Right hindlimb (tissue), 1 donor: ENCODE measurements at regions not wholly inside any gene's neighbourhood (a gene's known extent, or its start where the extent isn't known, plus 50 kb on each side); places are given as distances from the start of the nearest gene placed in this dataset.

Source experiments
- DNase-seq: peaks from one replicate; pipeline ENCODE4 v3.0.0-alpha.2; 2018

DNA sequence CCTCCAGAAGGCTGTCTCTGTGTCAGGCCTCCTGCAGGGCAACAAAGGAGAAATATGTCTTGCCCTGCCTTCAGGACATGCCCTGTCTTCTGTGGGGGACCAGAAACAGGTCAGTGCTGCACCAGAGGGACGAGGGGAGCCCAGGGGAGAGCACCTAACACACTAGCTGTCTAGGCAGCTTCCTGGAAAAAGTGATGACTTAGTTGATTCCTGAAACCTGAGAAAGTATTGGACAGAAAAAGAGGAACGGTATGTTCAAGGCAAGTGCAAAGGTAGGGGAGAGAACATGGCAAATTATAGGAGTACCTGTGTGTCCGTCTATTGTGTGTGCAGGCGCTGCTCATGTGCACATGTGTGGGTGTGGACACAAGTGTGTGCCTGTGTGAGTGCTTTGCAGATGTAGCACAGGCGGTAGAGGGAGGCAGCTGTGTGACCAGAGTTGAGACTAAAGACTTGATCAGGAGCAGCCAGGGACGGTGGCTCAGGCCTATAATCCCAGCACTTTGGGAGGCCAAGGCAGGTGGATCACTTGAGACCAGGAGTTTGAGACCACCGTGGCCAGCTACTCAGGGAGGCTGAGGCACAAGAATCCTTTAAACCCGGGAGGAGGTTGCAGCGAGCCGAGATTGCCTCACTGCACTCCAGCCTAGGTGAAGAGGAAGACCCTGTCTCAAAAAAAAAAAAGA lies 119.5 kb downstream of the GYPC start:
- peak; percentile 11 for DNase-seq

DNA sequence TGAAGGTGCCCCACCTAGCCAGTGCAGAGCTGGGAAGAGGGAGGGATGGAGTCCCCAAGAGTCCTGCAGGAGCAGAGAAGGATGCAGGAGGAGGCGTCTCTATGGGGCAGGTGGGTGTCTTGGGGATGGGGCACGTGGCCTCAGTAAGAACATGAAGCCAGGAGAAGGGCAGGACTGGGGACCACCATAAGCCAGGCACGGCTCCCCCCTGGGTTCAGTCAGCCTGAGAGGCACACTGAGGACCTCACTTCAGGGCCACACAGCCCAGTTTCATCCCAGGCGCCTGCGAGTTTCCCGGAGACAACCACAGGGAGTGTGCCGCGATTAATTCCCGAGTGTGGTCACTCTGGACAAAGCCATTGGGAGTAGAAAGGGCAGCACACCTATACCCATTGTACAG lies 120.3 kb downstream of the GYPC start:
- no peak for DNase-seq

- peak; percentile 88 for DNase-seq
Measured at GRCh38 chr2:126776692-126777619, 121.0 kb downstream of the GYPC start.

GRCh38 chr2:126777620-126777978 lies 121.1 kb upstream of the TEX51 start:
- DNase-seq = no peak

DNA sequence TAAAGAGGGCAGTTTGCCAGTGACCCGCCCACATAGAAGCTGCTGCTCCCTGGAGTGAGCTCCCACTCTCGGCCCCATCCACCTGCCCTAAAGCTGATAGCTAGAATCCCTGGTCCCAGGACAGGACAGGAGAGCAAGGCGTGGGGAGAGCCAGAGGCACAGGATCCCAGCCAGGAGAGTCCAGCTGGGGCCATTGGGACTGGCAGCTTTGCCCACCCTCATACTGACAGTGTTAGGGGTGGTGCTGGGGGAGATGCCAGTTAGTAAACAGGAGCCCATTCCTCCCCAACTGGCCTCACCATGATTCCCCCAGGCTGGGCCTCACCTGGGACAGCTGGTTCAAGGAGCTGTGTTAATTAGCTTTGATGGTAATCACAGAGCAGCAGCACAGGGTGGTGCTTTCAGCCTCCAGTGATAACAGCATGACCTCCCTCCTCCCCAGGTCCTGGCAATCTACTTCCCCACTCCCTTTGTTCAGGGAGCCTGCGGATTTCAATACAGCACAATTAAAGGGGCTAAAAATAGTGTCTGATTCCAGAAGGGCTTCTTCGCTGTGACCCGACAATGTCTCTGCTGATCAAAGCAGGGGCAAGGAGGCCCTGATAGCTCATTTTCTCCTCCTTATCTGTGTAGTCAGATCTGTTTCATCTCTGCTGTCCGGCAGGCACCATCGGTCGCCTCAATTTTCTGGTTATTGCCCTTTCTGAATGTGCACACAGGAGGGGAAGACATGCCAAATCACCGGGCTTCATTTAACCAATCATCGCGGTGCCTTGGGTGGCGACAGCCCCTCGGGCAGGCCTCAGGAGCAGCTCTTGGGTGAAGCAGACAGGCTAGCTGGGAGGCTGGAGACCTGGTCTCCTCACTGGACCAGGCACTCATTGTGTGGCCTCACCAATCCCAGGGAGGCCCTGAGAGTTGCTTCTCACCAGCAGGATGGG lies 119.9 kb upstream of the TEX51 start:
- peak; percentile 12 for DNase-seq

GRCh38 chr2:126781206-126781605 lies 117.5 kb upstream of the TEX51 start:
- no peak for DNase-seq

DNA sequence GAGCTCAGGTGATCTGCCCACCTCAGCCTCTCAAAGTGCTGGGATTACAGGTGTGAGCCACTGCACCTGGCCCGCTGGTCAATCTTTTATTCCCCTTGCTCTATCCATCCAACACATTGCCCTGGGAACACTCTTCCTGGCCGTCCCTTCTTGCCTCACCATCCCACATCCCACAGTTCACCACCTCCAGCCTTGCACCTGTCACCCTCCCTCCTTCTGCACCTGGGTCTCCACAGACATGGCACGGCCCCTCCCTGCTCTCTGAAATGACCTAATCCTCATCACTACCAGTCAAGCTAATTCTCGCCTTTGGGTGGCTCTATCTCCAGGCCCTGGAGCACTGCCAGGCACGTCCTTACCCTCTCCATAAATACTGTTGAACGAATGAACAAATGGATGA lies 116.9 kb upstream of the TEX51 start:
- DNase-seq = no peak

GRCh38 chr2:126782648-126783047 lies 116.0 kb upstream of the TEX51 start:
- DNase-seq = peak; percentile 4

GRCh38 chr2:126783341-126783740 lies 115.3 kb upstream of the TEX51 start:
- DNase-seq = no peak

DNA sequence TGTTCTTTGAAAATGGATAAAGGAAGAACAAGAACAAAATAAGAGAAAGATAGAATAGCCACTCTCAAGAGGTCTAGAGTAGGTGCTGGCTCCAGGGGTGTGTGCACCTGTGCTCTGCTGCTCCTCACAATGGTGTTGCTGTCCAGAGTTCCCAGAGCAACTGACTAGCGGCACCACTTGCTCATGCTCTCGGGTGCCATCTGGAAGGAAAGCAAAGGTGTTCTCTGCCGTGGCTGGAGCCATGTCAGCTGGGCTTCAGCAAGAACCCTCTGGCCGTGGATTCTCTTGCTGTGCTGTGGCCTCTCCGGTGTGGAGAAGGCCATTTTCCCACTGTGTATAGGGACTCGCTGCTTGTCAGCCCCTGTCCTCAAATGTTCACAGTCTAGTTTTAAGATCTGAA lies 114.6 kb upstream of the TEX51 start:
- DNase-seq = peak; percentile 4

DNA sequence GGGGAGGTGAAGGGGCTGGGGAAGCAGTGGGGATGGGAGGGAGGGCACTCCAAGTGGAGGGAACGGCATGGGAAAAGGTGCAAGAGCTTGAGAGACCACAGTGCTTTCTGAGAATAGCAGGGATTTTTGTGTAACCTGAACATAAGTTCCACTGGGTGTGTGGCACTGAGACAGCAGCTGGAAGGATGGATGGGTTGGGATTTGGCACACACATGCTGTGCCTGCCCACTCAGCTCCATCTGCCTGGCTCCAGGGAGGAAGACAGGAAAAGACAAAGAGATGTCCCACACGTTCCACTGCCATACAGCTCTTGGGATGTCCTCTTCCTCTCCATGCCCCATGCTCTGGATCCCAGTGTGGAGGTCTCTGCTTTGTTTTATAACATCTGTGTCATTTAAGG lies 114.1 kb upstream of the TEX51 start:
- DNase-seq = no peak

- no peak for DNase-seq
Measured at GRCh38 chr2:126785236-126785635, 113.5 kb upstream of the TEX51 start.

DNA sequence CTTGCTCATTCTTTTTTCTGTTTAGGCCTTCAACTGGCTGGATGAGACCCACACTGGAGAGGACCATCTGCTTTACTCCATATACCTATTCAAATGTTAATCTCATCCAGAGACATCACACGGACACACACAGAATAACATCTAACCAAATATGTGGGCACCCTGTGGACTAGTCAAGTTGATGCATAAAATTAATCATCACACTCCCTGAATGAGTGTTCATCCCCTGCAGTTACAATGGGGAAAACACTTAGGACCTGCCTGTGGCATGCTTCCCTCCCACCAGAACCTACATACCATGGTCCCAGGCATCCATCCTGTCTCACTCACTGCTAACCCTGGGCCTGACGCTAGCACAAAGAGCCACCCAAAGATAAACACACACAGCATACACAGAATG lies 112.8 kb upstream of the TEX51 start:
- no peak for DNase-seq

DNA sequence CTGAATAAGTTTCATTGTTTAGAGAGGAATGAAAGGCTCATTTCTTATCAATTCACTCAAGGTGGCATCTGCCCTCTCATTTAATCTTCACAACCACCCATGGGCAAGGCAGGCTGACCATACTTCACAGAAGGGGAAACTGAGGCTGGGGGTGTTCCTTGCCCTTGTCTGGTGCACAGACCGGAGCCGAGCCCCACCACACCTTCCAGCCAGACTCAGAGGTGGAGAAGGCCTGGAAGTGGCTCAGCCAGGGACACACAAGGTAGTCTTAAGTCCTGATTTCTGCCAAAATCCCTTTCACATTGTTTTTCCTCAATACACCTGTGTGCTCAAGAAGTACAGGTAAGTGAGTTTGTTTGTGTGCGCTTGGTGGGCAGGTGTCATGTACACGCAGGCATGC lies 111.9 kb upstream of the TEX51 start:
- no peak for DNase-seq

GRCh38 chr2:126787289-126787688 lies 111.4 kb upstream of the TEX51 start:
- no peak for DNase-seq

- no peak for DNase-seq
Measured at GRCh38 chr2:126788113-126788512, 110.6 kb upstream of the TEX51 start.

GRCh38 chr2:126788652-126789051 lies 110.0 kb upstream of the TEX51 start:
- DNase-seq = no peak

DNA sequence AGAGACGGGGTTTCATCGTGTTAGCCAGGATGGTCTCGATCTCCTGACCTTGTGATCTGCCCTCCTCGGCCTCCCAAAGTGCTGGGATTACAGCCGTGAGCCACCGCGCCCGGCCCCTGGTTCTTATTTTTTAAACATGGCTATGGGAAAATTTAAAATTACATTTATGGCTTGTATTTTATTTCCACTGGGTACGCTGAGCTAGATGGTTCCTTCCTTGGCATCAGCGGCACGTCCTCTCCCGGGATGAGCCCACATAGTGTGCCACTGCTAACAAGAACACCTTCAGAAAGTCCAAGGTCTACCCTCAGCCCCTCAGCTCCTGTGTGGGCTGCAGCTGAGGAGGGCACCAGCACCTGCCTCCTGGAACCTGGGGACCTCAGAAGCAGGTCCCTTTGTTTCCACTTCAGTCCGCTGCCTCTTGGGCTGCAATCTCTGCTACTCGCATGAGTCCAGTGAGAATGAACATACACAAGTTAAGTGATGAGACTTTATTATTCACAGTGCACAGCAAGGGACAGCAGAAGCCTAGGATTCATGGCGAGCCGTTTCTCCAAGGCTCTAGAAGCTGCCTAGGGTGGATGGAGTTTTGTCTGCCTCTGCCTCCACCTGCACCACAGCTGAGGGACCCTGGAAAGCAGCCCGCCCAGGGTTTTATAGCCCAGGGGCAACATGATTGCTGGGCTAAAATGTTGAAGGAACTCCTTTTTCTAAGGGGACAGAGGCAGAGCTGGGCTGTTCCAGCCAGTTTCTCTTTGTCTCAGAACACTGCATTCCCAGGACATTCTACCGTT lies 107.5 kb upstream of the TEX51 start:
- DNase-seq = no peak

- DNase-seq = no peak
Measured at GRCh38 chr2:126792186-126792585, 106.5 kb upstream of the TEX51 start.

DNA sequence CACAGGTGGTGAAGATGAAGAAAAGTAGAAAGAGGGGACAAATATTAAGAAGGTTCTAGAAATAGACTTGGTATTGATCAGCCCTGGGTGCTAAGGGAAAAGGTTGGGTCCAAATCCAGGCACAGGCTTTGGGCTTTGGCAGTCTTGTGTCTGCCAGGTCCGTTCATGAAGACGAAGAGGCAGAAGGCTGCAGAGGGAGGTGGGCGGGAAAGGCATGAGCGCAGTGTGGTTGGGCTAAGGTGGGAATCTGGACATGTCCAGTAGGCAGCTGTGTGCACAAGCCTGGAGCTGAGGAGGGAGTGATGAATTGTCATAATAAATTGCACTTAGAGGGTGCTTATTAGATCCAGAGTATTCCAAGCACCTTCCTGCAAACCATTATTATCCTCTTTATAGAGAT lies 105.7 kb upstream of the TEX51 start:
- DNase-seq = no peak

DNA sequence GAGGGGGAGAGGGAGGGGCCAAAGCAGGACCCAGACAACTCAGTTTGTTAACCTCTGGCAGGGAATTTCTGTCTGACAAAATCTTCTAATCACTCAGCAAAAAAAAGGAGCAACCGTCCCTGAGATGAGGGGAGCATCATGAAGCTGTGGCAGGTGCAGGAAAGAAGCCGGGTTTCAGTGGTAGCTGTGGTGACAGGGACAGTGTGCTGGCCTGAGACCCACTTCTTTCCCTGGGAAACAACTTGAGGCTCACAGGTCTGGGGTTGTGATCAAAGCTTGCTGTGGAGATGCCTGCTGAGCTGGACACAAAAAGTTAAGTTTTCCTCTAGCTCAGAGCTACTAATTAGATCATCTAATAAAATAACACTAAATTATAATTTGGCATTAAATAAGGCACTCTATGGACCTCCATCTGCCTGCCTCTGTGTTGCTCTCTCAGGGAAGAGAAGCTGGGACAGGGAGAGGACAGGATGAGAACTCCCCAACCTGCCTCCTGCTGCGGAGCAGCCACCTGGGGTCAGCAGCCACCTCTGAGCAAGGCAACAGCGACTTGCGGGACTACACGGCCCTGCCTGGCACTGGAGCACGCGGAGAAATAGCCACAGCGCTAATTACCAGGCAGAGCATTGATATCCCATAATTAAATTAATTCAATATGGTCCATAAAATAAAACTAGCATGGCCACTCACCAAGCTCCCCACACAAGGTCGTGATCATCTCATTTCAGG lies 104.6 kb upstream of the TEX51 start:
- DNase-seq = no peak

GRCh38 chr2:126795656-126796055 lies 103.0 kb upstream of the TEX51 start:
- no peak for DNase-seq
